ENCODE measurements at regions not wholly inside any gene's neighbourhood (a gene's known extent, or its start where the extent isn't known, plus 50 kb on each side); places are given as distances from the start of the nearest gene placed in this dataset.

- no peak overlapping the region for H3K4me3 ChIP-seq (ENCODE audit: low read depth, low read length)
- no peak for TF ChIP-seq CTCF (IDR thresholded peaks at IDR 0.05; ENCODE audit: low read depth, low read length)
Measured at GRCh38 chr5:117203584-117203983, 629.0 kb upstream of the SEMA6A start.

- H3K4me3 ChIP-seq (ENCODE audit: low read depth, low read length): no peak overlapping the region
- no peak for TF ChIP-seq CTCF (IDR thresholded peaks at IDR 0.05; ENCODE audit: low read depth, low read length)
Measured at GRCh38 chr5:117201001-117201400, 626.4 kb upstream of the SEMA6A start.

- TF ChIP-seq CTCF (IDR thresholded peaks at IDR 0.05; ENCODE audit: low read depth, low read length): no peak
Measured at GRCh38 chr5:117195076-117195475, 620.5 kb upstream of the SEMA6A start.

GRCh38 chr5:117191251-117191650, 616.6 kb upstream of the SEMA6A start:
- H3K4me3 ChIP-seq (ENCODE audit: low read depth, low read length): no peak overlapping the region
- no peak for TF ChIP-seq CTCF (IDR thresholded peaks at IDR 0.05; ENCODE audit: low read depth, low read length)

More at GRCh38 chr5:117195076-117195475, 620.5 kb upstream of the SEMA6A start:
- no peak overlapping the region for H3K4me3 ChIP-seq (ENCODE audit: low read depth, low read length)

GRCh38 chr5:117189784-117190183, 615.2 kb upstream of the SEMA6A start:
- TF ChIP-seq CTCF (IDR thresholded peaks at IDR 0.05; ENCODE audit: low read depth, low read length): no peak
- H3K4me3 ChIP-seq (ENCODE audit: low read depth, low read length): no peak overlapping the region

- H3K4me3 ChIP-seq (ENCODE audit: low read depth, low read length): no peak overlapping the region
- no peak for TF ChIP-seq CTCF (IDR thresholded peaks at IDR 0.05; ENCODE audit: low read depth, low read length)
Measured at GRCh38 chr5:117188211-117188610, 613.6 kb upstream of the SEMA6A start.

- H3K4me3 ChIP-seq (ENCODE audit: low read depth, low read length): no peak overlapping the region
- no peak for TF ChIP-seq CTCF (IDR thresholded peaks at IDR 0.05; ENCODE audit: low read depth, low read length)
Measured at GRCh38 chr5:117186751-117187150, 612.1 kb upstream of the SEMA6A start.

All from WI38 (cell line).